Gastrocnemius medialis (tissue), 4 donors: ENCODE measurements at regions not wholly inside any gene's neighbourhood (a gene's known extent, or its start where the extent isn't known, plus 50 kb on each side); places are given as distances from the start of the nearest gene placed in this dataset.

ENCODE experiments used
- CTCF ChIP-seq, 5 experiments: fragments of 450-650 bp in 3 of 5; fragments of 200-600 bp in 2 of 5; sonication (generic) in 2 of 5; IDR thresholded peaks in 4 of 5; conservative IDR thresholded peaks in 1 of 5; 1 replicate in 4 of 5; 2 replicates in 1 of 5; pipeline ENCODE4 v1.5.1; 2016 to 2019; ENCODE audit warnings: antibody characterized with exemption in 5 of 5, mild to moderate bottlenecking in 3 of 5, moderate library complexity in 3 of 5
- POLR2A ChIP-seq, 2 donors: fragments of 450-650 bp; IDR thresholded peaks; one replicate each; pipeline ENCODE4 v1.6.1; 2017; ENCODE audit warnings: antibody characterized with exemption in 2 of 2, mild to moderate bottlenecking in 2 of 2, moderate library complexity in 2 of 2

- TF ChIP-seq POLR2A (IDR thresholded peaks at IDR 0.05) (no peak), CTCF (IDR thresholded peaks at IDR 0.05 in 4 of 5, conservative IDR thresholded peaks at IDR 0.05 in 1 of 5) (no peak)
These were observed 73.6 kb upstream of the SORBS2 start for GRCh38 chr4:185885604-185886003.
